GM21423 (cell line): ENCODE measurements at regions not wholly inside any gene's neighbourhood (a gene's known extent, or its start where the extent isn't known, plus 50 kb on each side); places are given as distances from the start of the nearest gene placed in this dataset.

Experiments
- ATAC-seq: cut with Tn5 transposase; IDR thresholded peaks from one replicate; pipeline ENCODE4 v1.9.1; 2021; ENCODE audit warnings: mild to moderate bottlenecking, moderate library complexity; ENCODE audit not compliant: unreplicated experiment

- no peak for ATAC-seq
Observed at GRCh38 chr11:128269466-128269865, 317.9 kb downstream of the ETS1 start.

- ATAC-seq: no peak
Observed at GRCh38 chr11:128266893-128267292, 320.5 kb downstream of the ETS1 start.

- no peak for ATAC-seq
Observed at GRCh38 chr11:128262463-128263345, 324.7 kb downstream of the ETS1 start.

- no peak for ATAC-seq
Observed at GRCh38 chr11:128261011-128261421, 326.3 kb downstream of the ETS1 start.

- ATAC-seq: no peak
Observed at GRCh38 chr11:128260398-128260797, 327.0 kb downstream of the ETS1 start.

- no peak for ATAC-seq
Observed at GRCh38 chr11:128259816-128260215, 327.5 kb downstream of the ETS1 start.

GRCh38 chr11:128254941-128255340 lies 332.4 kb downstream of the ETS1 start:
- ATAC-seq: no peak

- ATAC-seq: no peak
Observed at GRCh38 chr11:128251140-128251539, 336.2 kb downstream of the ETS1 start.

GRCh38 chr11:128250482-128250881 lies 336.9 kb downstream of the ETS1 start:
- ATAC-seq: no peak

GRCh38 chr11:128246810-128247594 lies 340.4 kb downstream of the ETS1 start:
- ATAC-seq: no peak

GRCh38 chr11:128246364-128246801 lies 341.0 kb downstream of the ETS1 start:
- no peak for ATAC-seq

GRCh38 chr11:128244871-128245270 lies 342.5 kb downstream of the ETS1 start:
- ATAC-seq: no peak

GRCh38 chr11:128242451-128242850 lies 344.9 kb downstream of the ETS1 start:
- no peak for ATAC-seq

- no peak for ATAC-seq
Observed at GRCh38 chr11:128240546-128240945, 346.8 kb downstream of the ETS1 start.

GRCh38 chr11:128239306-128239705 lies 348.1 kb downstream of the ETS1 start:
- ATAC-seq: no peak

GRCh38 chr11:128238521-128239265 lies 348.7 kb downstream of the ETS1 start:
- ATAC-seq: no peak

- ATAC-seq: no peak
Observed at GRCh38 chr11:128236506-128237498, 350.6 kb downstream of the ETS1 start.

GRCh38 chr11:128235958-128236357 lies 351.4 kb downstream of the ETS1 start:
- ATAC-seq: no peak

- no peak for ATAC-seq
Observed at GRCh38 chr11:128235426-128235825, 351.9 kb downstream of the ETS1 start.

- ATAC-seq: no peak
Observed at GRCh38 chr11:128234143-128234542, 353.2 kb downstream of the ETS1 start.
